VCaP (cell line): ENCODE measurements at regions not wholly inside any gene's neighbourhood (a gene's known extent, or its start where the extent isn't known, plus 50 kb on each side); places are given as distances from the start of the nearest gene placed in this dataset.
"Not testable (repeated sequence)": the region's sequence is repeated elsewhere in the genome, so short reads cannot be mapped to it uniquely, and the experiment has no call there.

ENCODE experiments used
- H3K27ac ChIP-seq: fragments of 450-650 bp; 2 replicates; pipeline ENCODE4 v1.5.1; 2017
- CTCF ChIP-seq: fragments of 450-650 bp; conservative IDR thresholded peaks from 2 replicates; pipeline ENCODE4 v1.5.1; 2017; ENCODE audit warnings: mild to moderate bottlenecking, moderate library complexity

- H3K27ac ChIP-seq, result no peak overlapping the region
- TF ChIP-seq CTCF, result no peak
Measured at GRCh38 chr4:57363346-57363745, 253.2 kb upstream of the IGFBP7 start.

GRCh38 chr4:57360681-57361080 lies 250.5 kb upstream of the IGFBP7 start:
- H3K27ac ChIP-seq, result no peak overlapping the region
- TF ChIP-seq CTCF, result no peak

- TF ChIP-seq CTCF, result no peak
- H3K27ac ChIP-seq, result no peak overlapping the region
Measured at GRCh38 chr4:57355101-57355665, 245.0 kb upstream of the IGFBP7 start.

DNA sequence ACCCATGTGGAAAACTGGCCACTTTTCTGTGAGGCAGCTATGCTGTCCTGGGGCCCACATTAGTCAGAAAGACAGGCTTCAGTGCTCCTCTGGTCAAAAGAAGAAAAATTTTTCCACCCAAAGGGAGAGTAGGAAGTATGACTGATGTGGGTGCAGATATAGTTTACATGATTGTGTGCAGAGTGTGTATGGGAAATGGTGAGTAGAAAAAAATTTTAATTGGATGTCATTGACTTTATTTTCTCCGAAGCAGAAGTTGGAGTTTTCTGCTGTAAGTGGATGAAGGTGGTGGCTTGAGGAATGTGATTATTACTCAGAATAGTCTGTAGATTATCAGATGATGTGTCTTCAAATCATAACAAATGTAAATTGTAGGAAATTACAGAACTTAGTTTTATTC lies 241.5 kb upstream of the IGFBP7 start:
- no peak for TF ChIP-seq CTCF
- H3K27ac ChIP-seq, result no peak overlapping the region

DNA sequence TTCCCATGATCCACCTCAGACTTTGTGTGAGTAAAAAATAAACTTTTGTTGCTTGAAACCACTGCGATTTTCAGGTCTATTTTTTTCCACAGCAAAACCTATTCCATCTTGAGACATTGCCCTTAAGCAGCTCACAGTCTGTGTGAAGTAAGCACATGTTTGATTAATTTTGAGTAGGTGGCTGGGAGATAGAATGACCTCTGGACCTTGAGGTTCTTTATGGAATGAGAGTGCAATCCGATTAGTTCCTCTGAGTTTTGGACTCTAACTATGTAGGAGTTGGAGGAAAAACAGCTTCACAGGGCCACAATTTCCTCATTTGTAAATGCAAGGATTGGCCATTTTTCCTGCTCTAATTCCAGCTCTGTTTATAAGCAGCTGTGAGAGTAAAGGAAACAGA lies 234.1 kb upstream of the IGFBP7 start:
- no peak overlapping the region for H3K27ac ChIP-seq

GRCh38 chr4:57342411-57342810 lies 232.2 kb upstream of the IGFBP7 start:
- no peak for TF ChIP-seq CTCF
- H3K27ac ChIP-seq, result no peak overlapping the region

More for the DNA sequence above, 234.1 kb upstream of the IGFBP7 start:
- TF ChIP-seq CTCF, result no peak

- H3K27ac ChIP-seq, result not testable (repeated sequence)
Measured at GRCh38 chr4:57338861-57339260, 228.7 kb upstream of the IGFBP7 start.

GRCh38 chr4:57333684-57334083 lies 223.5 kb upstream of the IGFBP7 start:
- H3K27ac ChIP-seq, result no peak overlapping the region
- no peak for TF ChIP-seq CTCF
